Fibroblast of lung (primary cell): ENCODE measurements at regions not wholly inside any gene's neighbourhood (a gene's known extent, or its start where the extent isn't known, plus 50 kb on each side); places are given as distances from the start of the nearest gene placed in this dataset.
"Not testable (repeated sequence)": the region's sequence is repeated elsewhere in the genome, so short reads cannot be mapped to it uniquely, and the experiment has no call there.

Experiments used
- DNase-seq, 2 donors: peaks; one replicate each; pipeline versions ENCODE4 v3.0.0 to v3.0.0-alpha.2; 2010; ENCODE audit warnings: low read depth in 2 of 2
- H2AFZ ChIP-seq: 2 replicates; pipeline ENCODE4 v1.5.1; 2012; ENCODE audit warnings: low read length, control low read depth, inconsistent platforms
- H3K27ac ChIP-seq: 2 replicates; pipeline ENCODE4 v1.5.1; 2011; ENCODE audit warnings: low read length, control low read depth; ENCODE audit not compliant: insufficient read depth
- H3K27me3 ChIP-seq: 2 replicates; pipeline ENCODE4 v1.5.1; 2011; ENCODE audit warnings: mild to moderate bottlenecking, low read length; ENCODE audit not compliant: control insufficient read depth, insufficient read depth
- H3K36me3 ChIP-seq: 2 replicates; pipeline ENCODE4 v1.5.1; 2011; ENCODE audit warnings: low read length; ENCODE audit not compliant: control insufficient read depth, insufficient read depth
- H3K4me1 ChIP-seq: 2 replicates; pipeline ENCODE4 v1.5.1; 2011; ENCODE audit warnings: low read length; ENCODE audit not compliant: control insufficient read depth, insufficient read depth; ENCODE audit errors: extremely low read depth
- H3K4me2 ChIP-seq: 2 replicates; pipeline ENCODE4 v1.5.1; 2011; ENCODE audit warnings: low read length, control low read depth; ENCODE audit not compliant: insufficient read depth; ENCODE audit errors: extremely low read depth
- H3K4me3 ChIP-seq, 4 experiments: fragments of 200-600 bp in 1 of 4; sonication (generic) in 1 of 4; replicated peaks in 1 of 4; 2 replicates each; pipeline ENCODE4 v1.5.1; 2011 to 2016; ENCODE audit warnings: low read length in 4 of 4, low read depth in 3 of 4, mild to moderate bottlenecking in 3 of 4, control low read depth in 2 of 4, inconsistent platforms in 1 of 4, mixed read lengths in 1 of 4; ENCODE audit not compliant: insufficient read depth in 1 of 4; ENCODE audit errors: control extremely low read depth in 1 of 4
- H3K79me2 ChIP-seq: 2 replicates; pipeline ENCODE4 v1.5.1; 2012; ENCODE audit warnings: mild to moderate bottlenecking, low read length, inconsistent platforms; ENCODE audit not compliant: control insufficient read depth, insufficient read depth
- H3K9ac ChIP-seq: 2 replicates; pipeline ENCODE4 v1.5.1; 2011; ENCODE audit warnings: mild to moderate bottlenecking, low read length, control low read depth; ENCODE audit not compliant: insufficient read depth
- H3K9me3 ChIP-seq: 2 replicates; pipeline ENCODE4 v1.5.1; 2012; ENCODE audit warnings: low read depth, low read length; ENCODE audit not compliant: control insufficient read depth, insufficient read depth
- H4K20me1 ChIP-seq: 2 replicates; pipeline ENCODE4 v1.5.1; 2011; ENCODE audit warnings: low read length; ENCODE audit not compliant: control insufficient read depth, insufficient read depth; ENCODE audit errors: extremely low read depth
- EZH2 ChIP-seq: IDR thresholded peaks from 2 replicates; pipeline ENCODE4 v1.5.1; 2012; ENCODE audit warnings: low read length, control low read depth, mild to moderate bottlenecking; ENCODE audit errors: missing control alignments
- TF ChIP-seq, protein P1 (sequence below), 2 donors: IDR thresholded peaks in 1 of 2; conservative IDR thresholded peaks in 1 of 2; 1 replicate in 1 of 2; 2 replicates in 1 of 2; pipeline ENCODE4 v1.5.1; 2011 to 2012; ENCODE audit warnings: low read length in 2 of 2, control low read depth in 1 of 2, inconsistent platforms in 1 of 2, low read depth in 1 of 2, mild to moderate bottlenecking in 1 of 2

DNA sequence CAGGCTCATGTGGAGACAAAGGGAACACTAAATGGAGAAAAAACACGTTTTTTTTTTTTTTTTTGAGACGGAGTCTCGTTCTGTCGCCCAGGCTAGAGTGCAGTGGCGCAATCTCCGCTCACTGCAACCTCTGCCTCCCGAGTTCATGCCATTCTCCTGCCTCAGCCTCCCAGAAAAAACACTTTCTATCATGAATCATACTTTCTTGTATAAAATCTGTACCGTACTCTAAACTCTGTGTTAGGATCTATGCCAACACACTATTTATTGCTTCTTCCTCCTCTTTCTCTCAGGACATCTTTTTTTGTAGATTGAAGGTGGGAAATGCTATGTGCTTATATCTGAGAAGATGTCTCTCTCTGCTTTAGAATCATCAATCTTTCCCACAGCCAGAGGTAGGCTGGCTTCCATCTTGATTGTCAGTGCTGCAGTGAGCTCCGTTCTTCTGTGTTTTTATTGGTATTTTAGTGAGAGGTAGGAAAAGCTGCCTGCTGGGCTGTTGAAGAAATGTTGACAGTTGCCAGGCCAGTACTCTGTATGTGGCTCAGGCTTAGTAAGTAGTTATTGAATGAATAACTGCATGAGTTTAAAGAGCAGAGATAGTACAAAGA is 101.1 kb downstream of the GPR85 start:
- H2AFZ ChIP-seq = no peak overlapping the region
- no peak overlapping the region for H3K9ac ChIP-seq
- H3K27ac ChIP-seq = peak overlapping the region; percentile 39
- no peaks in the 10 kb centered on the region for H3K27me3 ChIP-seq
- no peaks in the 10 kb centered on the region for H4K20me1 ChIP-seq
- peak; percentile 69 to 80 for DNase-seq
- TF ChIP-seq, protein P1, sequence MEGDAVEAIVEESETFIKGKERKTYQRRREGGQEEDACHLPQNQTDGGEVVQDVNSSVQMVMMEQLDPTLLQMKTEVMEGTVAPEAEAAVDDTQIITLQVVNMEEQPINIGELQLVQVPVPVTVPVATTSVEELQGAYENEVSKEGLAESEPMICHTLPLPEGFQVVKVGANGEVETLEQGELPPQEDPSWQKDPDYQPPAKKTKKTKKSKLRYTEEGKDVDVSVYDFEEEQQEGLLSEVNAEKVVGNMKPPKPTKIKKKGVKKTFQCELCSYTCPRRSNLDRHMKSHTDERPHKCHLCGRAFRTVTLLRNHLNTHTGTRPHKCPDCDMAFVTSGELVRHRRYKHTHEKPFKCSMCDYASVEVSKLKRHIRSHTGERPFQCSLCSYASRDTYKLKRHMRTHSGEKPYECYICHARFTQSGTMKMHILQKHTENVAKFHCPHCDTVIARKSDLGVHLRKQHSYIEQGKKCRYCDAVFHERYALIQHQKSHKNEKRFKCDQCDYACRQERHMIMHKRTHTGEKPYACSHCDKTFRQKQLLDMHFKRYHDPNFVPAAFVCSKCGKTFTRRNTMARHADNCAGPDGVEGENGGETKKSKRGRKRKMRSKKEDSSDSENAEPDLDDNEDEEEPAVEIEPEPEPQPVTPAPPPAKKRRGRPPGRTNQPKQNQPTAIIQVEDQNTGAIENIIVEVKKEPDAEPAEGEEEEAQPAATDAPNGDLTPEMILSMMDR (conservative IDR thresholded peaks at IDR 0.05 in 1 of 2, IDR thresholded peaks at IDR 0.05 in 1 of 2; ENCODE audit: low read depth in 1 of 2, low read length in 2 of 2) = no peak
- TF ChIP-seq EZH2 = no peak
- H3K4me3 ChIP-seq = peak overlapping the region in 1 of 4 experiments; percentile 30
- H3K9me3 ChIP-seq = no peaks in the 10 kb centered on the region
- peak overlapping the region; percentile 59 for H3K4me2 ChIP-seq
- H3K36me3 ChIP-seq = no peaks in the 10 kb centered on the region
- no peaks in the 10 kb centered on the region for H3K79me2 ChIP-seq
- peaks cover 7% of the 10 kb centered on the region for H3K4me1 ChIP-seq

DNA sequence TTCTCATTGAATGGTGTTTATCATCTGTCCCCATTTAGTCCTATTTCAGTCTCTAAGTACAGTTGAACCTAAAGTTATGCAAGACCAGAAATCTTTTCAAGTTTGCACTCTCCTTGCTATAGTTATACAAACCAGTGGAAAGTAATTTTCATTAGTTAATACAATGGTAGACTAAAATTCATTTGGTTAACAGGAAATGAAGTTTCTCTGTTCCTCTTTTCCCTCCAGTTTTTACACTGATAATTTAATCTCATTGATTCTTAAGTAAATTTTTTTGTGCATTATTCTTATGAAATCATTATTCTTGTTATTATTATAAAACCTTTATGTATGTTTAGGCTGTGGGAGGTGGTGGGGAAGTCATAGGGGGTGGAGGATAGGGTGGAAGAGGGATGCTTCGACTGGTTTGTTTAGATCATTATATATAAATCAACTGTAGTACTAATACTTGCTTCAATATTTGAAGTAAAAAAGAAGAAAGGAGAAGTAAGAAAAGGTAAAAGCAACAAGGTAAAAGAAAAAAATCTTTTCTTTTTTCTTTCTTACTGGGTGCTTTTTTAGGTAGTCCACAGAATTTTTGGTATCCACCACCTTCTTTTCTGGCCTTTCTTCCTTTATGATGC is 104.1 kb downstream of the GPR85 start:
- H3K9ac ChIP-seq = no peak overlapping the region
- H3K4me2 ChIP-seq = no peak overlapping the region
- H3K9me3 ChIP-seq = no peaks in the 10 kb centered on the region
- no peaks in the 10 kb centered on the region for H4K20me1 ChIP-seq
- DNase-seq = no peak
- no peak overlapping the region for H2AFZ ChIP-seq
- no peak overlapping the region for H3K4me3 ChIP-seq
- TF ChIP-seq, protein P1 (conservative IDR thresholded peaks at IDR 0.05 in 1 of 2, IDR thresholded peaks at IDR 0.05 in 1 of 2; ENCODE audit: low read depth in 1 of 2, low read length in 2 of 2) = no peak
- no peak for TF ChIP-seq EZH2
- no peaks in the 10 kb centered on the region for H3K36me3 ChIP-seq
- no peaks in the 10 kb centered on the region for H3K79me2 ChIP-seq
- H3K27ac ChIP-seq = no peak overlapping the region
- H3K27me3 ChIP-seq = no peaks in the 10 kb centered on the region
- peaks cover 4% of the 10 kb centered on the region for H3K4me1 ChIP-seq

GRCh38 chr7:112981966-112982365 is 104.7 kb downstream of the GPR85 start:
- TF ChIP-seq, protein P1 (conservative IDR thresholded peaks at IDR 0.05 in 1 of 2, IDR thresholded peaks at IDR 0.05 in 1 of 2; ENCODE audit: low read depth in 1 of 2, low read length in 2 of 2) = no peak
- TF ChIP-seq EZH2 = no peak
- H3K27ac ChIP-seq = no peak overlapping the region
- H3K27me3 ChIP-seq = no peaks in the 10 kb centered on the region
- H4K20me1 ChIP-seq = no peaks in the 10 kb centered on the region
- no peak overlapping the region for H3K4me2 ChIP-seq
- peak in 1 of 2 donors; percentile 41 for DNase-seq
- no peaks in the 10 kb centered on the region for H3K9me3 ChIP-seq
- no peaks in the 10 kb centered on the region for H3K79me2 ChIP-seq
- no peak overlapping the region for H3K9ac ChIP-seq
- H3K4me1 ChIP-seq = peaks cover 2% of the 10 kb centered on the region
- H3K4me3 ChIP-seq = no peak overlapping the region
- H3K36me3 ChIP-seq = no peaks in the 10 kb centered on the region
- H2AFZ ChIP-seq = no peak overlapping the region

- H2AFZ ChIP-seq, H3K4me2 ChIP-seq, DNase-seq, H3K9me3 ChIP-seq, H3K36me3 ChIP-seq, H4K20me1 ChIP-seq, H3K4me3 ChIP-seq, H3K27ac ChIP-seq, H3K79me2 ChIP-seq, H3K4me1 ChIP-seq, H3K27me3 ChIP-seq, H3K9ac ChIP-seq: not testable (repeated sequence)
These were observed 107.6 kb downstream of the GPR85 start for GRCh38 chr7:112979055-112979454.
